HG02763 (cell line): ENCODE measurements at regions not wholly inside any gene's neighbourhood (a gene's known extent, or its start where the extent isn't known, plus 50 kb on each side); places are given as distances from the start of the nearest gene placed in this dataset.

Experiments
- ATAC-seq: cut with Tn5 transposase; IDR thresholded peaks from one replicate; pipeline ENCODE4 v1.9.1; 2021; ENCODE audit warnings: mild to moderate bottlenecking, moderate library complexity; ENCODE audit not compliant: unreplicated experiment

GRCh38 chr9:22278426-22278825, 168.2 kb upstream of the DMRTA1 start:
- no peak for ATAC-seq

DNA sequence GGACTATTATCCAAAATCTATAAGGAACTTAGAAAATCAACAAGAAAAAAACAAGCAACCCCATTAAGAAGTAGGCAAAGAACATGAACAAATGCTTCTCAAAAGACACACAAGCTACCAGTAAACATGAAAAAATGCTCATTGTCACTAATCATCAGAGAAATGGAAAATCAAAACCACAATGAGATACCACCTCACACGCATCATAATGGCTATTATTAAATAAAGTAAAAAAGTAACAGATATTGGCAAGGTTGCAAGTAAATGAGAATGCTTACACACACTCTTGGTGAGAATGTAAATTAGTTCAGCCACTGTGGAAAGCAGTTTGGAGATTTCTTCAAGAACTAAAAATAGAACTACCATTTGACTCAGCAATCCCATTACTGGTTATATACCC, 167.0 kb upstream of the DMRTA1 start:
- ATAC-seq = no peak

GRCh38 chr9:22285066-22285465, 161.6 kb upstream of the DMRTA1 start:
- ATAC-seq = no peak

DNA sequence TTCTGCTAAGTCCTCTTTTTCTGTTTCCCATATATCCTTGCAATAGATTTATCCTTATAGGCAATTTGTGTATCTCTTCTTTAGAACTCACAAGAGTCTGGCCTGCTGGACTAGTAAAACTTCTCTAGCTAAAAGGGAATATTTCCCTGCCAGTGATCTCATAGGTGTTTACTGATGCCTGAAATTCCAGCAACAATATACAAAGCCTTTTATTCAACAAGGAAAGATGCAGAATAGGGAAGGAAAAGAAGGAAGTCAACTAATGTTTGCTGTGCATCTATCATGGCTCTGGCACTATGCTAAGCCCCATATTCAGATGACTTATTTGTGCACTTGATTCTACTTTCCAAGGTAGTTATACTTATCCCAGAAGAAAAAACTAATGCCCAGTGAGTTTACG, 160.0 kb upstream of the DMRTA1 start:
- no peak for ATAC-seq

GRCh38 chr9:22288661-22289060, 158.0 kb upstream of the DMRTA1 start:
- no peak for ATAC-seq

DNA sequence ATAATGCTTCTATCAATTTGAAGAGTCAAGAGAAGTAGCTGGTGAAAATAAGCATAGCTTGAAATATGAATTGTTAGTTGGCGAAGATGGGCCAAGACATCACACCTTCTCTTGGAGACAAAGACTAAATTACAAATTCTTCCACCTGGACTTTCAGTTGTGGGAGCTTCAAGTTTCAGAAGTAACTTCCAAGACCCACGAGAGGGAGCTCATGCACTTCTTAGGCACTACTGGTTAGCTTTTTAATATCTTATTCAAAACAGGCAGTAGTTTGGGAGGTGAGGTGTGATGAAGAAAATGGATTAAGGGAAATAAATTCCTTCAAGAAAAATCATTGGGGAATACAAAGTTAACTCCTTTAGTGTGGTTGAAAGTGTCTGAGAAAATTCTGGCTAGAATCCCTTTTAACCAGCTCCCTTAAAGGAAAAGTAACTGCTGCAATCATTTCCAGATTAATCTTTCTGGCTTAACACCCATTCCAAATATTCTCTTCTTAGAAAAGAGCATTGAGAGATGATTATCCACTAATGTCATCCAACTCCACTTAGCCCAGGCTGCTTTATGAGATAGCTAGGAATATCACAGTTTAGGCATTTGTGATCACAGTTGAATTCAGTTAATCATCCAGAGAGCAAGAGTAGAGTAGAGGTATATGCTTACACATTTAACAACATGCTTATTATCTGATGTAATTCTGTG, 139.5 kb upstream of the DMRTA1 start:
- no peak for ATAC-seq

GRCh38 chr9:22308177-22308576, 138.4 kb upstream of the DMRTA1 start:
- ATAC-seq = no peak

DNA sequence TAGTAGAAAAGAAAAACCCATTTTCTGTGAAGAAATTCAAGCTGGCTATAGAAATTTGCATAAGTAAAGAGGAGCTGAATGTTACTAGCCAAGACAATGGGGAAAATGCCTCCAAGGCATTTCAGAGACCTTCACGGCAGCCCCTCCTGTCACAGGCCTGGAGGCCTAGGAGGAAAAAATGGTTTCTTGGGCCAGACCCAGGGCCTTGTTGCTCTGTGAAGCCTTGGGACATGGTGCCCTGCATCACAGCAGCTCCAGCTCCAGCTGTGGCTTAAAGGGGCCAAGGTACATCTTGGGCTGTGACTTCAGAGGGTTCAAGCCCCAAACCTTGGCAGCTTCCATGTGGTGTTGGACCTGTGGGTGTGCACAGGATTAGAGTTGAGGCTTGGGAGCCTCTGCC, 130.0 kb upstream of the DMRTA1 start:
- no peak for ATAC-seq

GRCh38 chr9:22331533-22331932, 115.1 kb upstream of the DMRTA1 start:
- no peak for ATAC-seq

DNA sequence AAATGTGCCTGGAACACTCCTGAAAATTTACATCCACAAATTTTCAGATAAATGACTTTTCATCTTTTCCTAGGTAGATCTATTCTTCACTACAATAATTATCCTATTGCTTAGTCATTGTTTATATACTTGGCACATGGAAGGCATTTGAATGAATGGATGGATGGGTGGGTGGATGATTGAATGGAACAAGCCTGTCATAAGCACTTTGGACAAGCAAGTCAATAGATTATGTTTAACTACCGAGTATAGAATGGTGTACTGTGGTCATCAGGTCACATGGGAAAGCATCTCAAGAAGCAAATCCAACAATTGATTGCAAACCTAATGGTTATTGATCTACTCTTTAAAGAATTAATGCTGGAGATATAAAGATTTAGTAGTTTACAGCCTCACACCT, 114.4 kb upstream of the DMRTA1 start:
- ATAC-seq = no peak

GRCh38 chr9:22337261-22337660, 109.4 kb upstream of the DMRTA1 start:
- no peak for ATAC-seq

- ATAC-seq = no peak
These were observed 104.0 kb upstream of the DMRTA1 start for GRCh38 chr9:22342491-22343217.

DNA sequence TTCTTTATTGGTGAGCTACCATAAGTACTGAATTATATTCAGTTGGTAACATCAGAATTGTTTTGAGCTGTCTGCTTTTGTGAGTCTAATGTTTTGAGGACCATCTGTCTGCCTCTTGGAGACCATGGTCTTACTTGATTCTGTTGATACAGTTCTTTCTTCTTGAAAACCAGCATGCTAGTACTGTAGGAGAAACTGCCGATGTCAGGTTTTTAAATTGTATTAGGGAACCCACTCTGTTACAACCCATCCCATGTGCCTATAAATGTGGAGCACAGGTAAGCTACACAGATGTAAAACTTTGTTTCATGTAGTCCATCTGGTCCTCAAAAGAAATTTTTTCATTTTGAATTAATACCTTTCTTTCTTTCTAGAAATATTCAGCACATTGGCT, 103.4 kb upstream of the DMRTA1 start:
- ATAC-seq = no peak

- no peak for ATAC-seq
These were observed 91.8 kb upstream of the DMRTA1 start for GRCh38 chr9:22354699-22355384.

- no peak for ATAC-seq
These were observed 89.6 kb upstream of the DMRTA1 start for GRCh38 chr9:22356985-22357384.

GRCh38 chr9:22363421-22363887, 83.2 kb upstream of the DMRTA1 start:
- no peak for ATAC-seq

DNA sequence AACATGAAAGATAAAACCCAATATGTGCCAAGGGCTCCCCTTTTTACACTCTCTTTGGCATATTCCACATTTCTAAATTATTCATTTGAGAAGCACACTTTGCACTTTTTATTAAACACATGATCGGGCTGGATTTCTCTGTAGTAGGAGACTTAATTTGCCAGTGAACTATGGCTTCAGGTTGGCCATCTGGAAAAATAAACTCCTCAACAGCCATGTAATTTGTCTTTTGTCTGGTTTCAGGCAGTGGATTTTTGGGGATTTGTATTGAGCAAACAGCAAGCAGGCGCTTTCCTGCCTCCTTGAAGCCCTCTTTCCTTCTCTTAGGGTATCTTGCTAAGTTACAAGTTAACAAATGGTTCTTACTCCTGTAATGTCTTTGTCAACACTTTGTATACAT, 73.0 kb upstream of the DMRTA1 start:
- no peak for ATAC-seq

GRCh38 chr9:22374051-22374450, 72.6 kb upstream of the DMRTA1 start:
- no peak for ATAC-seq

GRCh38 chr9:22379272-22379671, 67.4 kb upstream of the DMRTA1 start:
- no peak for ATAC-seq

- no peak for ATAC-seq
These were observed 65.5 kb upstream of the DMRTA1 start for GRCh38 chr9:22381170-22381569.

DNA sequence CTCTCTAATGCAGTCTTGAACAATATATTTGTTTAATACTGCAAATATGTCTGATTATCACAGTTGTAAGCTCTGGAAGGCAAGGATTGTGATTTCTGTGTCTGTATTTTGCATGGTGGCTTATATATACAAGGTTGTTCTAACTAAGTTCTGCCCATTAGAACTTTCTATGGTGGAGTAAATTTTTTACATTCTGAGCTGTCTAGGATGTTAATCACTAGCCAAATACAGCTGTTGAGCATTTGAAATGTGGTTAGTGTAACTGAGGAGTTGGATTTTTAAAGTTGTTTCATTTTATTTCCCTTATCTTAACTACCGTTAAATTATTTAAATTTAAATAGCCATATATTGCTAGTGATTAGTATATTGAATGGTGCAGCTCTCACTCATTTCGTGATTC, 64.3 kb upstream of the DMRTA1 start:
- no peak for ATAC-seq

- ATAC-seq = no peak
These were observed 62.9 kb upstream of the DMRTA1 start for GRCh38 chr9:22383718-22384117.
